ENCODE measurements at regions not wholly inside any gene's neighbourhood (a gene's known extent, or its start where the extent isn't known, plus 50 kb on each side); places are given as distances from the start of the nearest gene placed in this dataset.

- TF ChIP-seq CTCF (IDR thresholded peaks at IDR 0.05) (no peak), POLR2A (IDR thresholded peaks at IDR 0.05) (no peak)
Measured at GRCh38 chr4:178244785-178245184, 802.5 kb upstream of the AGA start.
